Sigmoid colon (tissue), 6 donors: ENCODE measurements at regions not wholly inside any gene's neighbourhood (a gene's known extent, or its start where the extent isn't known, plus 50 kb on each side); places are given as distances from the start of the nearest gene placed in this dataset.
A peak's percentile ranks its signal among the peaks of the same experiment; 100 is the strongest.

Source experiments
- DNase-seq: peaks from one replicate; pipeline ENCODE4 v3.0.0-alpha.2; 2019
- H3K27ac ChIP-seq, 4 donors: fragments of 200-600 bp; sonication (generic); one replicate each; pipeline ENCODE4 v1.5.1; 2016 to 2019; ENCODE audit warnings: mild to moderate bottlenecking in 1 of 4
- H3K27me3 ChIP-seq, 3 donors: fragments of 200-600 bp; sonication (generic); one replicate each; pipeline ENCODE4 v1.5.1; 2019; ENCODE audit warnings: mild to moderate bottlenecking in 1 of 3
- H3K36me3 ChIP-seq, 4 donors: fragments of 200-600 bp; sonication (generic); one replicate each; pipeline ENCODE4 v1.5.1; 2016 to 2019
- H3K4me1 ChIP-seq, 4 donors: fragments of 200-600 bp; sonication (generic); one replicate each; pipeline ENCODE4 v1.5.1; 2017 to 2019
- H3K4me3 ChIP-seq, 4 donors: fragments of 200-600 bp; sonication (generic); one replicate each; pipeline ENCODE4 v1.5.1; 2017 to 2019; ENCODE audit warnings: mild to moderate bottlenecking in 2 of 4, moderate library complexity in 1 of 4
- H3K9me3 ChIP-seq, 4 donors: fragments of 200-600 bp in 3 of 4; sonication (generic) in 3 of 4; one replicate each; pipeline versions ENCODE4 v1.5.1 to v1.6.1; 2013 to 2019
- CTCF ChIP-seq, 4 experiments: fragments of 450-650 bp in 3 of 4; fragments of 200-600 bp in 1 of 4; IDR thresholded peaks; one replicate each; pipeline ENCODE4 v1.5.1; 2016 to 2019; ENCODE audit warnings: antibody characterized with exemption in 4 of 4, mild to moderate bottlenecking in 3 of 4, moderate library complexity in 2 of 4
- EP300 ChIP-seq, 4 donors: sonication (generic); formaldehyde crosslinking; IDR thresholded peaks; one replicate each; pipeline ENCODE4 v1.6.1; 2017; ENCODE audit warnings: antibody characterized with exemption in 4 of 4
- POLR2A ChIP-seq, 2 donors: fragments of 450-650 bp; IDR thresholded peaks; one replicate each; pipeline ENCODE4 v1.6.1; 2016; ENCODE audit warnings: antibody characterized with exemption in 2 of 2, mild to moderate bottlenecking in 2 of 2, moderate library complexity in 2 of 2
- POLR2AphosphoS5 ChIP-seq, 4 donors: sonication (generic); formaldehyde crosslinking; IDR thresholded peaks; one replicate each; pipeline ENCODE4 v1.6.1; 2017; ENCODE audit warnings: antibody characterized with exemption in 4 of 4
- WGBS, 2 donors: extraction: QIAGEN DNeasy Blood & Tissue Kit; methylation state at CpG; one replicate each; pipeline ENCODE4 v1.1.7; 2013; 5-methylcytosine and 5-hydroxymethylcytosine counted together
- intact Hi-C: fragments of 100-400 bp; cut with DNase I; formaldehyde crosslinking; loops from one replicate; pipeline ENCODE4 v1.15.1; 2023
- donor health status: healthy with polysubstance abuse.
- donor health status: healthy.

- Histone ChIP-seq H3K27me3 (no peaks in the 10 kb centered on the region), H3K4me3 (no peak overlapping the region), H3K36me3 (no peaks in the 10 kb centered on the region), H3K4me1 (peaks cover 0 to 10% (median 8%) of the 10 kb centered on the region in 4 donors), H3K27ac (peak overlapping the region in 1 of 4 donors; percentile 33), H3K9me3 (no peaks in the 10 kb centered on the region)
- TF ChIP-seq POLR2A (IDR thresholded peaks at IDR 0.05): no peak
- TF ChIP-seq EP300 (IDR thresholded peaks at IDR 0.05): no peak
- TF ChIP-seq CTCF (IDR thresholded peaks at IDR 0.05): no peak
- TF ChIP-seq POLR2AphosphoS5 (IDR thresholded peaks at IDR 0.05): no peak
- WGBS, 2 donors: 61 to 64% methylated on average over 4 of the region's 4 CpGs
- intact Hi-C loops: loop anchor here (10.0 kb wide), 1 partner anchor 98 kb away; no protein-coding TSS in a partner anchor
- DNase-seq: no peak
Measured at GRCh38 chr21:27306791-27307775, 340.2 kb upstream of the ADAMTS5 start.

GRCh38 chr21:27306206-27306605 lies 339.3 kb upstream of the ADAMTS5 start:
- Histone ChIP-seq H3K4me3 (no peak overlapping the region), H3K27me3 (no peaks in the 10 kb centered on the region), H3K4me1 (peaks cover 0 to 10% (median 8%) of the 10 kb centered on the region in 4 donors), H3K36me3 (no peaks in the 10 kb centered on the region), H3K27ac (peak overlapping the region in 1 of 4 donors; percentile 33), H3K9me3 (no peaks in the 10 kb centered on the region)
- TF ChIP-seq CTCF (IDR thresholded peaks at IDR 0.05) (no peak), EP300 (IDR thresholded peaks at IDR 0.05) (no peak), POLR2A (IDR thresholded peaks at IDR 0.05) (no peak), POLR2AphosphoS5 (IDR thresholded peaks at IDR 0.05) (no peak)
- intact Hi-C loops: loop anchor here (10.0 kb wide), 1 partner anchor 99 kb away; no protein-coding TSS in a partner anchor
- no peak for DNase-seq

GRCh38 chr21:27301220-27301619 lies 334.3 kb upstream of the ADAMTS5 start:
- intact Hi-C loops: loop anchor here (10.0 kb wide), 1 partner anchor 104 kb away; no protein-coding TSS in a partner anchor
- 63 to 78% methylated on average over 2 of the region's 2 CpGs for WGBS, 2 donors
- TF ChIP-seq POLR2AphosphoS5 (IDR thresholded peaks at IDR 0.05) (peak in 2 of 4 donors; percentile 14 to 35), EP300 (IDR thresholded peaks at IDR 0.05) (no peak), CTCF (IDR thresholded peaks at IDR 0.05) (no peak)

GRCh38 chr21:27300770-27301169 lies 333.9 kb upstream of the ADAMTS5 start:
- DNase-seq: no peak
- Histone ChIP-seq H3K4me1 (no peaks in the 10 kb centered on the region), H3K9me3 (no peaks in the 10 kb centered on the region), H3K36me3 (no peaks in the 10 kb centered on the region), H3K27ac (peak overlapping the region in 1 of 4 donors; percentile 11), H3K4me3 (no peak overlapping the region), H3K27me3 (no peaks in the 10 kb centered on the region)
- WGBS, 2 donors: 90 to 91% methylated on average over 2 of the region's 2 CpGs
- intact Hi-C loops: loop anchor here (10.0 kb wide), 1 partner anchor 104 kb away; no protein-coding TSS in a partner anchor
- TF ChIP-seq POLR2AphosphoS5 (IDR thresholded peaks at IDR 0.05): no peak
- TF ChIP-seq POLR2A (IDR thresholded peaks at IDR 0.05): no peak
- no peak for TF ChIP-seq EP300 (IDR thresholded peaks at IDR 0.05)

More at GRCh38 chr21:27301220-27301619, 334.3 kb upstream of the ADAMTS5 start:
- no peaks in the 10 kb centered on the region for H3K9me3 ChIP-seq
- H3K36me3 ChIP-seq: no peaks in the 10 kb centered on the region
- H3K27ac ChIP-seq: peak overlapping the region in 1 of 4 donors; percentile 11
- H3K27me3 ChIP-seq: no peaks in the 10 kb centered on the region
- H3K4me1 ChIP-seq: peaks cover 0 to 2% (median under 1%) of the 10 kb centered on the region in 4 donors
- H3K4me3 ChIP-seq: no peak overlapping the region
- no peak for DNase-seq

GRCh38 chr21:27298465-27298864 lies 331.6 kb upstream of the ADAMTS5 start:
- no peak overlapping the region for H3K4me3 ChIP-seq
- WGBS, 2 donors: 72 to 80% methylated on average over 1 of the region's 1 CpG
- H3K4me1 ChIP-seq: no peaks in the 10 kb centered on the region
- no peak overlapping the region for H3K27ac ChIP-seq
- H3K9me3 ChIP-seq: no peaks in the 10 kb centered on the region
- intact Hi-C loops: no loop called here
- H3K36me3 ChIP-seq: no peaks in the 10 kb centered on the region
- peak; percentile 66 for DNase-seq
- no peaks in the 10 kb centered on the region for H3K27me3 ChIP-seq
- TF ChIP-seq EP300 (IDR thresholded peaks at IDR 0.05) (no peak), POLR2A (IDR thresholded peaks at IDR 0.05) (no peak), CTCF (IDR thresholded peaks at IDR 0.05) (no peak), POLR2AphosphoS5 (IDR thresholded peaks at IDR 0.05) (peak in 1 of 4 donors; percentile 33)
